NT2/D1 (cell line): ENCODE measurements at regions not wholly inside any gene's neighbourhood (a gene's known extent, or its start where the extent isn't known, plus 50 kb on each side); places are given as distances from the start of the nearest gene placed in this dataset.

Experiments used
- DNase-seq: peaks from one replicate; pipeline ENCODE4 v3.0.0-alpha.2; 2011; ENCODE audit warnings: low read depth, low spot score
- H3K27me3 ChIP-seq: 2 replicates; pipeline ENCODE4 v1.6.0; 2011; ENCODE audit warnings: mild to moderate bottlenecking; ENCODE audit not compliant: insufficient read length, insufficient read depth
- H3K36me3 ChIP-seq: 2 replicates; pipeline ENCODE4 v1.6.1; 2011; ENCODE audit warnings: mild to moderate bottlenecking, low read length, mixed read lengths; ENCODE audit not compliant: insufficient read depth, insufficient read length
- H3K4me1 ChIP-seq: 2 replicates; pipeline ENCODE4 v1.5.1; 2011; ENCODE audit not compliant: insufficient read depth, insufficient read length
- H3K4me3 ChIP-seq: 2 replicates; pipeline ENCODE4 v1.5.1; 2011; ENCODE audit warnings: low read depth; ENCODE audit not compliant: insufficient read length
- H3K9ac ChIP-seq: 2 replicates; pipeline ENCODE4 v1.6.0; 2011; ENCODE audit warnings: low read depth; ENCODE audit not compliant: insufficient read length
- H3K9me3 ChIP-seq: 2 replicates; pipeline ENCODE4 v1.5.1; 2011; ENCODE audit warnings: mild to moderate bottlenecking, low read length; ENCODE audit not compliant: insufficient read depth
- SUZ12 ChIP-seq: IDR thresholded peaks from 2 replicates; pipeline ENCODE4 v1.6.1; 2011; ENCODE audit not compliant: insufficient read length, insufficient read depth; ENCODE audit errors: extremely low read depth
- YY1 ChIP-seq: IDR thresholded peaks from 2 replicates; pipeline ENCODE4 v1.6.1; 2011; ENCODE audit not compliant: insufficient read length, insufficient read depth
- ZNF274 ChIP-seq: IDR thresholded peaks from 2 replicates; pipeline ENCODE4 v1.6.1; 2011; ENCODE audit warnings: mild to moderate bottlenecking, low read depth, low read length

DNA sequence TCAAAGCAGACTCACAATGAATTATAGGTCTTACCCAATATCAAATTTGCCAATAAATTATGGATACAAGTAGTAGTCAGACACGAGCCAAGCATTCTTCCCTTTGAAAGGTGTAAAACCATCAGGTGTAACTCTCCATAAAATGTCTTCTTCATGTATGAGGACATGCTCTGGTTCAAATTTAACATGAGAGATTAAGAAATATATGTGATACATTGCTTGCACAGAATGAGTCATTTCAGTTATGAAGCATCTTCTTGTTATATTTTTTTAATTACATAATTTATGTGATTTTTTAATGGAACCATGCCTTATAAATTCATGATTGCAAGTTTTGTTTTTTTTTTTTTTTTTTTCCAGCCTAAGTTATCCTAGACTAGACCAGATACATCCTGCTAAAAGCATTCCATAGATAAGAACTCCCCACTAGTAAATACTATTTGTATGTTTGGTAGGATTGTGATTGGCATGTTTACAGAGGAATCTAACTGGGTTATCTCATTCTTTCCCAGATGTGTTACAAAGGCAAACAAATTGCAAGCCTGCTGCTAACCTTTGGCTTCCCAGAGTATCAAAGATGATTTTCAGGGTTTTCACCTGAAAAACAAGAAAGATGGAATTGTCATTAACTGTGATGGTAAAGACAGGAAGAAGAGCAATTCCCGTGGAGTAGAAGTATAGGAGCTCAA, 621.9 kb downstream of the XIRP2 start:
- TF ChIP-seq YY1 (no peak), ZNF274 (no peak), SUZ12 (no peak)
- H3K36me3 ChIP-seq, result no peaks in the 10 kb centered on the region
- no peaks in the 10 kb centered on the region for H3K4me1 ChIP-seq
- DNase-seq, result no peak
- H3K27me3 ChIP-seq, result no peaks in the 10 kb centered on the region
- H3K9ac ChIP-seq, result no peak overlapping the region
- no peak overlapping the region for H3K4me3 ChIP-seq
- peaks cover 9% of the 10 kb centered on the region; the same call in 1 of the 2 replicates for H3K9me3 ChIP-seq

DNA sequence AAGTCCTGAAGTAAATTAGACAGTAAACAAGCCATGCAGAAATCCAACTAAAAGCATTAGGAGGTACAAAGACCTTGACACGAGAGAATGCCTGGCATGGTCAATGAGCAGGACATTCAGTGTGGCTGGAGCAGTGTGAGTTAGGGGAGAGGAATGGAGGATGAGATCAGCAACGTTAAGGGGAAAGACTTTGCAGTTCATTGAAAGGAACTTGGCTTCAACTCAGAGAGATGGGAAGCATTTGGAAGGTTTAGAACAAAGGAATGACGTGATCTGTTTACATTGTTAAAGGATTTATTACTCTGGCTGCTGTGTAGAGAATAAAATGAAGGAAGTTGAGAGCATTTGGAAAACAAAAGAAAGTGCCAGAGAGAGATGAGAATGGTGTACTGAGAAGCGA, 621.3 kb downstream of the XIRP2 start:
- H3K9ac ChIP-seq, result no peak overlapping the region
- peak; percentile 19 for TF ChIP-seq YY1
- no peak for TF ChIP-seq ZNF274
- TF ChIP-seq SUZ12, result no peak
- no peaks in the 10 kb centered on the region for H3K27me3 ChIP-seq
- H3K4me1 ChIP-seq, result no peaks in the 10 kb centered on the region
- no peaks in the 10 kb centered on the region for H3K36me3 ChIP-seq
- H3K4me3 ChIP-seq, result no peak overlapping the region
- DNase-seq, result peak; percentile 70
- H3K9me3 ChIP-seq, result peaks cover 9% of the 10 kb centered on the region; the same call in 1 of the 2 replicates

DNA sequence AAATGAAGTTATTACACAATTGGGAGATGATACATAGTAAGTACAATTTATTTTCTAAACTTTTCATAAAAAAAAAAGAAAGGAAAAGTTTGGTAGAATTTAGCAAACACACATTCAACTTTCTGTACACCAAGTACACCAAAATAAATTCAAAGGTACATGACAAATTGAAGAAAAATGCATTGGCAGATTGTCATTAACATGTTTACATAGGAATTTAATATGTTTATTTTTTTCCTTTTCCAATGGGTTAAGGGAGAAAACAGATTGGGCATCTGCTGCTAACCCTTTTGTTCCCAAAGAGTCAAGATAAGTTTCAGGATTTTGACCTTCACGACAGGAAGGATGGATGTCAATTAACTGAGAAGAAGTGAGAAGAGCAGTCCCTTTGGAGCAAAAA, 620.4 kb downstream of the XIRP2 start:
- H3K9me3 ChIP-seq, result peaks cover 9% of the 10 kb centered on the region; the same call in 1 of the 2 replicates
- no peaks in the 10 kb centered on the region for H3K4me1 ChIP-seq
- no peaks in the 10 kb centered on the region for H3K36me3 ChIP-seq
- no peak for TF ChIP-seq ZNF274
- H3K9ac ChIP-seq, result no peak overlapping the region
- no peaks in the 10 kb centered on the region for H3K27me3 ChIP-seq
- no peak for DNase-seq
- no peak overlapping the region for H3K4me3 ChIP-seq

GRCh38 chr2:167506395-167506794, 618.1 kb downstream of the XIRP2 start:
- H3K9me3 ChIP-seq, result peaks cover 9% of the 10 kb centered on the region; the same call in 1 of the 2 replicates
- no peak overlapping the region for H3K4me3 ChIP-seq
- H3K27me3 ChIP-seq, result no peaks in the 10 kb centered on the region
- no peaks in the 10 kb centered on the region for H3K4me1 ChIP-seq
- no peak overlapping the region for H3K9ac ChIP-seq
- no peak for TF ChIP-seq YY1
- no peak for TF ChIP-seq SUZ12
- TF ChIP-seq ZNF274, result no peak
- no peaks in the 10 kb centered on the region for H3K36me3 ChIP-seq
- DNase-seq, result no peak

DNA sequence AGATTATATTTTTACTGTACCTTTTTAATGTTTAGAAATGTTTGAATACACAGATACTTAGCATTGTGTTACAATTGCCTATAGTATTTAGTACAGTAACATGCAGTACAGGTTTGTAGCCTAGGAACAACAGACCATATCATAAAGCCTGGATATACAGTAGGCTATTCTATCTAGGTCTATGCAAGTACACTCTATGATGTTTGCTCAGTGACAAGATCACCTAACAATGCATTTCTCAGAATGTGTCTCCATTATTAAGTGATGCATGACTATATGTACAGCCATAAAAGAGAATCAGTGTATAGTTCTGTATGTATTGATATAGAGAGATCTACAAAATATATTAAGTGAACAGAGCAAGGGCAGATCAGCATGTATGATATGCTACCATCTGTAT, 616.4 kb downstream of the XIRP2 start:
- no peak for TF ChIP-seq ZNF274
- no peak for TF ChIP-seq SUZ12
- TF ChIP-seq YY1, result no peak
- Histone ChIP-seq H3K27me3 (no peaks in the 10 kb centered on the region), H3K4me1 (no peaks in the 10 kb centered on the region), H3K9me3 (no peaks in the 10 kb centered on the region), H3K4me3 (no peak overlapping the region), H3K36me3 (no peaks in the 10 kb centered on the region), H3K9ac (no peak overlapping the region)
- no peak for DNase-seq

DNA sequence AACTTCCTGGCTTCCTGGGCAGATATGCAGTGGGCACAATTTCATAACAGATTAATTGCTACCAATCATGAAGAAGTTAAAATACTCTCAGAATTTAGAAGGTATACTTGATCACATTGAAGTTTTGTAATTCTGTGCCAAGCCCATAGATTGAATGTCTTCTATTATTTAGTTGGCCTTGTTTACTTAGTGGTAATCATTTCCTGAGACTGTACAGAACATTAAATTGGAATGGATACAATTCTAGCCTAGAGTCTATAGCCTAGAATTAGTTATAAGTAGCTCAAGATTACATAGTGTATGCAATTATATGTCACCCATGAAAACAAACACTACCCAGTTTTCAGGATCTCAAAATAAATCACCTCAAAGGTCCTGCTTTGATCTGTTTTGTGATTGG, 615.8 kb downstream of the XIRP2 start:
- no peaks in the 10 kb centered on the region for H3K4me1 ChIP-seq
- no peak for DNase-seq
- no peak overlapping the region for H3K9ac ChIP-seq
- no peak for TF ChIP-seq SUZ12
- no peak for TF ChIP-seq YY1
- TF ChIP-seq ZNF274, result no peak
- H3K4me3 ChIP-seq, result no peak overlapping the region
- no peaks in the 10 kb centered on the region for H3K27me3 ChIP-seq
- no peaks in the 10 kb centered on the region for H3K36me3 ChIP-seq
- no peaks in the 10 kb centered on the region for H3K9me3 ChIP-seq

DNA sequence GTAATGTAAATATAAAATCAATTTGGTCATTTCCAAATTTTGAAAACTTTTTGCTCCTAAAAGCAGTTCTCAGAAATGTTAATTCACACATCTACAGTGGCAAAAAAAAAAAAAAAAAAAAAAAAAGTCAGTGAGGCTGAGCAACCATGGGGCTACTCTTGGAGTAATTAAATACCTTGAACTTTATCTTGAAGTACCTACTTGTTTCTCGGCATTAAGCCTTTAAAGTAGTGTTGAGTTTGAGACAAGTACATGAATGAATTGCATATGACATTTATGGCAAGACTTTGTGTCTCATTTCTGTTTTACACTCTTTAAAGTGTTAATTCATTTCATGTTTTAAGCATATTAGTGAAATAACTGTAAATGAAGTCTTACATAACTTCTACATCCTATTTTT, 613.3 kb downstream of the XIRP2 start:
- Histone ChIP-seq H3K27me3 (no peaks in the 10 kb centered on the region), H3K4me1 (no peaks in the 10 kb centered on the region), H3K36me3 (no peaks in the 10 kb centered on the region), H3K9ac (no peak overlapping the region), H3K9me3 (no peaks in the 10 kb centered on the region), H3K4me3 (no peak overlapping the region)
- TF ChIP-seq YY1 (no peak), ZNF274 (no peak), SUZ12 (no peak)
- no peak for DNase-seq
